ENCODE measurements at regions not wholly inside any gene's neighbourhood (a gene's known extent, or its start where the extent isn't known, plus 50 kb on each side); places are given as distances from the start of the nearest gene placed in this dataset.

- Histone ChIP-seq H3K9ac (replicated peaks in 1 of 4; ENCODE audit: extremely low read depth in 1 of 4, low read depth in 3 of 4, low read length in 3 of 4) (no peak overlapping the region), H3K27me3 (replicated peaks in 1 of 4; ENCODE audit: control insufficient read depth in 3 of 4, extremely low read depth in 1 of 4, insufficient read depth in 3 of 4, low read length in 3 of 4) (peaks cover 0 to 3% (median 0%) of the 10 kb centered on the region in 4 experiments; a peak in 1 of 7 replicates), H4K20me1 (replicated peaks in 1 of 2; ENCODE audit: control insufficient read depth in 1 of 2, insufficient read depth in 2 of 2, low read length in 2 of 2) (no peaks in the 10 kb centered on the region), H3K79me2 (ENCODE audit: control insufficient read depth in 1 of 2, insufficient read depth in 2 of 2, low read length in 2 of 2) (no peaks in the 10 kb centered on the region), H2AK5ac (ENCODE audit: low read depth, low read length) (peak overlapping the region; percentile 39; the same call in 1 of the 2 replicates), H3K14ac (ENCODE audit: insufficient read length) (no peak overlapping the region), H2BK20ac (ENCODE audit: low read length) (0 out of 2 replicates have a peak overlapping the region, but pooled peaks have one; percentile 61), H3K4me2 (ENCODE audit: insufficient read depth in 1 of 2, low read depth in 2 of 2, low read length in 2 of 2) (no peak overlapping the region), H2BK12ac (ENCODE audit: low read depth, low read length) (peak overlapping the region; percentile 10; the same call in 1 of the 2 replicates), H3K36me3 (ENCODE audit: control insufficient read depth in 2 of 4, insufficient read depth in 4 of 4, low read length in 3 of 4) (no peaks in the 10 kb centered on the region), H3K27ac (ENCODE audit: low read depth, low read length) (no peak overlapping the region), H3K56ac (replicated peaks; ENCODE audit: insufficient read length, low read depth, low read length) (no peak overlapping the region), H4K5ac (ENCODE audit: insufficient read length, low read depth, low read length) (no peak overlapping the region), H4K8ac (ENCODE audit: extremely low read depth, insufficient read depth, low read length) (no peak overlapping the region; the same call in 1 of the 2 replicates), H3K4me1 (replicated peaks in 1 of 4; ENCODE audit: control insufficient read depth in 3 of 4, insufficient read depth in 4 of 4, low read length in 3 of 4) (peaks cover 5 to 50% (median 20%) of the 10 kb centered on the region in 4 experiments), H3K23ac (ENCODE audit: insufficient read length) (no peak overlapping the region), H4K91ac (replicated peaks; ENCODE audit: insufficient read length, low read length) (peak overlapping the region; percentile 84), H3K23me2 (ENCODE audit: low read depth, low read length) (peaks cover 3% of the 10 kb centered on the region; the same call in 1 of the 2 replicates), H3K4ac (replicated peaks; ENCODE audit: insufficient read length, low read depth, low read length) (peak overlapping the region; percentile 19), H3K18ac (ENCODE audit: extremely low read depth, low read length) (peak overlapping the region; percentile 10), H2AFZ (ENCODE audit: low read length) (no peak overlapping the region), H3K79me1 (ENCODE audit: low read depth, low read length) (no peaks in the 10 kb centered on the region), H2BK15ac (ENCODE audit: low read length) (peak overlapping the region; percentile 97; the same call in 1 of the 2 replicates), H2BK120ac (replicated peaks; ENCODE audit: low read depth, low read length) (peak overlapping the region; percentile 21), H3K4me3 (ENCODE audit: extremely low read depth in 1 of 4, insufficient read depth in 2 of 4, low read depth in 3 of 4, low read length in 4 of 4) (no peak overlapping the region), H3K9me3 (ENCODE audit: insufficient read depth in 2 of 2, low read depth in 1 of 2, low read length in 1 of 2) (no peaks in the 10 kb centered on the region), H2BK5ac (ENCODE audit: low read depth, low read length) (peak overlapping the region; percentile 1; the same call in 1 of the 2 replicates)
- POLR2A ChIA-PET (ENCODE audit: partially characterized antibody) = interaction anchor here (0.6 to 1.9 kb wide), 6 partner anchors 13 to 264 kb away, joined by 3 to 5 read pairs (median 3); no protein-coding TSS in a partner anchor
- DNase-seq (ENCODE audit: low read depth in 1 of 2, low spot score in 2 of 2) (no peak), FAIRE-seq (no peak)
- WGBS, 2 experiments (ENCODE audit: extremely low coverage in 1 of 2, insufficient coverage in 1 of 2, insufficient read length in 1 of 2, insufficient replicate concordance in 2 of 2, low coverage in 1 of 2, low lambda C conversion rate in 2 of 2, missing lambda C conversion rate in 1 of 2) = 71% methylated on average over 10 of the region's 10 CpGs; no CpG with 5 or more reads in 1 of the 2 experiments
- CTCF ChIA-PET (ENCODE audit: partially characterized antibody) = interaction anchor here (0.6 to 1.8 kb wide), 6 partner anchors 53 to 651 kb away, joined by 3 to 4 read pairs (median 3); no protein-coding TSS in a partner anchor
- TF ChIP-seq SAP30 (IDR thresholded peaks at IDR 0.05; ENCODE audit: insufficient read depth, insufficient replicate concordance, low read length) = no peak
Observed at GRCh38 chr9:129403779-129404620, 216.9 kb downstream of the C9orf50 start.
